RPMI7951 (cell line): ENCODE measurements at regions not wholly inside any gene's neighbourhood (a gene's known extent, or its start where the extent isn't known, plus 50 kb on each side); places are given as distances from the start of the nearest gene placed in this dataset.

Experiments used
- DNase-seq: peaks from one replicate; pipeline ENCODE4 v3.0.0-alpha.2; 2012; ENCODE audit warnings: low read depth

DNA sequence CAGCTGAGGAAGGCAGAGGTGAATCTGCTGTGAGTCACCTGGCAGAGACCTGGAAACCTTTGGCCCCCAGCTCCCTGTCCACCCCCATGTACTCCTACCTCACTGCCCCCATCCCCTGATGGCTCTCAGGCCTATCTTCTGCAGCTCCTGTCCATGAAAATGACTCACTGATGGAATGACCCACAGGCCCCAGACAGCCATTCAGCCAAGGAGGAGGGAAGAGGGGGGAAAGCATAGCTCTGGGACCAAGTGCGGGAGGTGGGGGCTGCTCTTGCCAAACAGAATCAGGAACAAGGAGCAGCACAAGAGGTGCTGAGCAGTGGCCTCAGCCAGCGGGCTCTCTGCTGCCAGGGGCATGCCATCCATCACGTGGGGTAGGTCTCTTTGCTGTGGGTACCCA is 111.4 kb upstream of the C1QTNF9B start:
- DNase-seq, result no peak

DNA sequence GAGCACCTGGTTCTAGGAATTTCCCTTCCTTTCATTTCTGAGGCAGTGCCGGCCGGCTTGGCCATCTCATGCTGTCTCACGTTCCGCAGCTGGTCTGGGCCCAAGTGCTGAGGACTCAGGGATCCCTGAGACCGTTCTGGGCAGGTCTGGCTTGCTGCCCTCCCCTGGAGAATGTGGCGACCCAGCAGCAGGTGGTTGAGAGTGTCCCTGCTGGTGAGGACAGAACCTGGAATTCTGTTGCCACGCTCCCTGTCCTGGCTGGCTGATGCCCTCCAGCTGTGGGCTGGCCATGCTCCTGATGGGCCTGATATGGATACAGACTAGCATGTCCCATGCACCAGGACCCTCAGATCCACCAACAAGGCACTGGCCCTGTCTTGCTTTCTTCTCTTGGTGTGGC is 114.0 kb upstream of the C1QTNF9B start:
- DNase-seq, result no peak

DNA sequence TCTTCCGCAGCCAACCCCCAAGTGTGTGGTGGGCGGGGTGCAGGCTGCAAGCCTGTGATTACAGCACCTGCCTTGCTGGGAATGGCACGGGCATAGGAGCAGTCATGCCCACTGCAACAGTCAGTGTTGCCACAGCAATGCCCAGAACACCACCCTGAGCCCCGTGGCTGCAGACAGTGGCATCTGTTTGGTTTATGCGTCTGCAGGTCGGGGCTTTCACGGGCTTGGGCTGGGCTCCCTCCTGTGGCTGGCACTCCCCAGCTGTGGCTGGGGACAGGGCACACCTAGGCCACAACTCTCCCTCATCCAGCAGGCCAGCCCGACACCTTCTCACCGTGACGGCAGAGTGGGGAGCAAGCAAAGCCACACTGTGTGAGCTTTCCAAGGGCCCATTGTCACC is 115.3 kb upstream of the C1QTNF9B start:
- no peak for DNase-seq

DNA sequence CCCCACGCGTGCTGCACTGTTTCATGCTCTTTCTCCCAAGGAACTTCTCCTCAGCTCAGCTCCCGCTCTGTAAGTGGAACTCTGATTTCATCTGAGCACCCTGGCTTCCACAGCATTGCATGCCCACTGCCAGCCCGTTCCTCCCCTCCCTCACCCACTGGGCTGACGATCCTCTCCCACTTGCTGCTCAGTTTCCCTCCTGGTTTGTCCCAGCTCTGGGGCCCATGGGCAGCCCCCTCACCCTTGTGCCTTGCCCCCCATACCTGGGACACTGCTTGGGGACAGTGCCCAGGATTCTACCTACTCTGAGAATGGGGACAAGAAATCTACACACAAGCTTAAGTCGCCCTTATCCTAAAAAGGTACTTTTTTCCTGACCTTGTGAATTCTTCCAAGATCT is 115.9 kb upstream of the C1QTNF9B start:
- DNase-seq, result no peak

DNA sequence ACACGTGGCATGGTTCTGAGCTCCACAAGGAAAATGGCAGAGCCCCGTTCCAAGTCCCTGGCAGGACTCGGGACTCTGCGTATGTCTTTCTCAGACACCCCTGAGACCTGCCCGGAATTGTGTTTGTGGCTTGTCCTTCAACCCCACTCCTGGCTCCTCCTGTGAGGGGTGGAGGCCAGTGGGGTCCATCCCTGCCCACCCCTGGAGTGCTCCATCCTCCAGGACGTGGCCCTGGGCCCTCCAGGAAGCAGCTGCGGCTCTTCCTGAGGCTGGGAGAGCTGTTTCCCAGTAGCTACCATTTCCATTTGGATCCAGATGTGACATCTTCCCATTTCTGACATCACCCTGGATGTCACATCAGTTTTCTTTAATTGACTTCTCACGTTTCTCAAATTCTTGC is 118.7 kb upstream of the C1QTNF9B start:
- DNase-seq, result no peak

DNA sequence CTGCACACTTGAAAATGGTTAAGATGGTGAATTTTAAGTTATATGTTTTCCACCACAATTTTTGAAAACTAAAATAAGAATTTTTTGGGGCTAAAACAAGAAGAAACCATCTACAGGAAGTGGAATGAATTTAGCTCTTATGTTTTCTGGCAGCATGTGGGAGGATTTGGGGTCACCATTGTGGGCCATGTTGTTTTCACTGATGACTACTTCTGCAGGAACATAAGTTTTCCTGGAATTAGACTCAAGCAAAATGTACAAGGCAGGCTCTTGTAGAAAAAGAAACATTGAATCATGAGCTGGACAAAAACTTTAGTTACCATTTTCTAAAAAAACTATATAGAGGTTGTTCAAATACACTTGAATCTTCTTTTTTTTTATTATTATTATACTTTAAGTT is 125.3 kb upstream of the C1QTNF9B start:
- DNase-seq, result no peak

DNA sequence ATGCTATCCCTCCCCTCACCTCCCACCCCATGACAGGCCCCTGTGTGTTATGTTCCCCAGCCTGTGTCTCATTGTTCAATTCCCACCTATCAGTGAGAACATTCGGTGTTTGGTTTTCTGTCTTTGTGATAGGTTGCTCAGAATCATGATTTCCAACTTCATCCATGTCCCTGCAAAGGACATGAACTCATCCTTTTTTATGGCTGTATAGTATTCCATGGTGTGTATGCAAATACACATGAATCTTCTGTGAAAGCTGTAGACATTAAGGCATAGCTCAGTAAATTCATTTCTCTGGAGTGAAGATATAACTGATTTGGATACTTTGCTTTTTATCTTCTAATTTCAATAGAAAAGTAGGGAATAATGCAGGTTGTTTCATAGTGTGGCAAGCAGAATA is 125.8 kb upstream of the C1QTNF9B start:
- DNase-seq, result no peak

DNA sequence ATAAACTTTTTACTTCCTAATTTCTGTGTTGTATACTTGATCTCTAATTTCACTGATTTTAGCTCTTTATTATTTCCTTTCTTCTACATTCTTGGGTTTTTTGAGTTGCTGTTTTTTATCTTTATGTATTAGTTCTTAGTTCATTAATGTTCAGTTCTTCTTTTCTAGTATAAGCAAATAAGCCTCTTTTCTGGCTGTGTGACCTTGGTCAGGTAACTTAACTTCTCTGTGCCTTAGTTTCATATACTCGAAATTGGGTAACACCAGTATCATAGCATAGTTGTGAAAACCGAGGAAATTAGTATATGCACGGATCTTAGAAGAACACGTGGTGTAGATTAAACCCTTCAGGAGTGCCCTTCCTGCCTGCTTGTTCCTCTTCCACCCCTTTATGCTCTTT is 130.2 kb upstream of the C1QTNF9B start:
- DNase-seq, result no peak

DNA sequence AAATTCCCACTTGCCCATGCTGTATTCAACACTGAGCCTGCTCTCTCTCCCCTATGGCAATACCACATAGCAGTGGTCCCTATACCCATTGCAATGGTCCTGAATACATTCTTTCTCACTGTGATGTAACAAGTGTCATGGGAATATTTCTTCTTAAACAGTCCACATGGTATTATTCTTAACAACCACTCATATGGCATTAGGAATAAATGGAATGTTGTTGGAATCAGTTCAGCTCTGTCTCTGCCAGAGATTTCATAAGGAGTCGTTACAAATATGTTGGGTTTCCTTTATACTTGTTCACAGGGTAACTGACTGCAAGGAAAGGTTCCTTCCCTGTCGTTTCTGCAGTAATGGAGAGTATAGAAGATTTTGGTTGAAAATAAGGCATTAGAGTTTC is 128.3 kb upstream of the SPATA13 start:
- peak; percentile 21 for DNase-seq

DNA sequence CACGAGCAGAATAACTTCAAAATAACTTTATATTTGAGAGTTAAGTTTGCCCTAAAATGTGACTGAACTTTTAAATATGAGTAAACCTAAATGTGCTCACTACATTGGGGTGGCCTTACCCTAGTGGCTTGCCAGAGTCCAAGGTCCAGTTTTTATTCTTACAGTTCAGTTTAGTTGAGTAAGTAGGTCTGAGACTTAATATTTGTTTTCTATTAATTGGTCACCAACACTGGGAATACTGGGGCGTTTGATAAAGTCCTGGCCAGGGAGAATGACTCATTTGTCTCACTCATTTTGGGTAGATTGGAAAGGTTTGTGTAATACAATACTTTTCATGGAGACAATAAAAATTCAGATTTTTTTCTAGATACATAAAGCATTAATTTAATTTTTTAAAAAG is 127.8 kb upstream of the SPATA13 start:
- DNase-seq, result no peak

DNA sequence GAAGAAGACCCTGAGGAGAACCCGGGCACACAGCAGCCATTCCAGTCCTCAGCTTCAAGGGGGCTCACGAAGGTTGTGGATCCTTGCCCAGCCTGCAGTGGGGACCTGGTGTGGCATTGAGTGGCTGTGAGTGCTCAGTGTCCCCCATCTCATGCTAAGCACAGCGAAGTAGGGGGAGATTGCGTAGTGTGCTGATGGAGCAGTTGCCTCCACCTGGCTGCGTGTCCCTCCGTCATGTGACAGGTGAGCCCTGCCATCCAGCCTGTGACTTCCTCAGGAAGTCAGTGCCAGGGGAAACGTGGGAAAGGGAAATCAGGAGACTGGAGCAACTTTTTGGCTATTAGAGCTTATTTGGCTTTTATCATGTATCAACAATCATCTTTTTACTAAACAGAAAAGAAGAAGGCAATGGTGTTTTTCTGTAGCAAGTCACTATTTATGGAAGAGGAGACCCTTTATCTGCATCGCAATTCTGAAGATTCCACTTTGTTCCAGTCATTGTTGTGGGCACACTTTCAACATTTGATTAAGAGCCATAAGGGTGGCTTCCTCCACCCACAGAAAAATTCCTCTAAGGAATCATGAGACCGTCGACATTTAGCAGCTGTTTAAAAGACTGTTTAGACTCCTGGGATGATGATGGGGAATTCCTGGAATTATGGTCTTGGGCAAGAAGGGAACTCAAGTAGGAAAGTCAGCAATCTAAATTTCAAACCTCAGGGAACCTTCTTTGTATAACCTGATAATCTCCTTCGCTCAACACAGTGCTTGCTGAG is 126.8 kb upstream of the SPATA13 start:
- peak; percentile 53 for DNase-seq

DNA sequence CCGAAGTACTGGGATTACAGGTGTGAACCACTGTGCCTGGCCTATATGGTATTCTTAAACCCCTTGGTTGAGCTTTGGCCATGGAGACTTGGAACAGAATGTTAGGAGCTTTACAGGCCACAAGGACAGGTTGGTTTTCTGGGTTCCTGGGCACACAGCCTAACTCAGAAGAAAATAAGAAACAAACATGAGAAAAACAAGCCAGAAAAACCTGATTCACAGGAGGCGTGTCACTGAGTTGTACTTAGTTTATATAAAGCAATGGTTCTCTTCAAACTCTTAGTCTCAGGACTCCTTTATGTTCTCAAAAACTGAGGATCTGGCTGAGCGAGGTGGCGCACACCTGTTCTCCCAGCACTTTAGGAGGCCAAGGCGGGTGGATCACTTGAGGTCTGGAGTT is 125.1 kb upstream of the SPATA13 start:
- DNase-seq, result no peak

DNA sequence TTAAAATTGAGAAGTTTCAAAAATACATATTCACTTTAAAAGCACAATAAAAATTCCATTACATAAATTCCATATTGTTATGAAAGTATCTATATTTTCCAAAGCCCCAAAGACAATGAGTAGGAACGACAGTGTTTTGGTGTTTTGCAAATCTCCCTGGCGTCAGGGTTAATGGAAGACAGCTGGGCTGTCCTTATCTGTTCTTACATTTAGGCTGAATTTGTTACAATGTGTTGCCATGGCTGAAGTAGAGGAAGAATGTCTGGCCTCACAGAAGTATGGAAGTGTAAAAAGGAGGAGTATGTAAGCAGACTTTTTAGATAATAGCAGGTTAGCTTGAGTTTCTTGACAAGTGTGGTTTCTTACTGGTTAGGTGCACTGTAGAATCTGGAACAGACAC is 124.4 kb upstream of the SPATA13 start:
- DNase-seq, result no peak

DNA sequence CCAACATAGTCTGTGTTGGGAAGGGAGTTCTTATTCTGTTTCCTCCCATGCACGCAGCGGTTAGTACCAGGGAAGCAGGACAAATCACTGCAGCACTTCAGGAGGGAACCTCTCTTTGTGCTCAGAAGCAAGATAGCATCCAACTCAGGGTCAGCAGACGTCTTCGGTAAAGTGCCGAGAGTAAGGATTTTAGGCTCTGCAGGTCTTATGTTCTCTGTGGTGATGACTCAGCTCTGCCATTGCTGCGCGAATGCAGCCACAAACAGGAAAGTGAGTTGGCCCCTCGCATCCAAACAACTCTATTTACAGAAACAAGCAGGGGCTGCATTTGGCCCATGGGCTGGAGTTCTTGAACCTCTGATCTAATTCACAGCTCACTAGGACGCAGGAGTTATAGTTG is 122.1 kb upstream of the SPATA13 start:
- DNase-seq, result peak; percentile 60

DNA sequence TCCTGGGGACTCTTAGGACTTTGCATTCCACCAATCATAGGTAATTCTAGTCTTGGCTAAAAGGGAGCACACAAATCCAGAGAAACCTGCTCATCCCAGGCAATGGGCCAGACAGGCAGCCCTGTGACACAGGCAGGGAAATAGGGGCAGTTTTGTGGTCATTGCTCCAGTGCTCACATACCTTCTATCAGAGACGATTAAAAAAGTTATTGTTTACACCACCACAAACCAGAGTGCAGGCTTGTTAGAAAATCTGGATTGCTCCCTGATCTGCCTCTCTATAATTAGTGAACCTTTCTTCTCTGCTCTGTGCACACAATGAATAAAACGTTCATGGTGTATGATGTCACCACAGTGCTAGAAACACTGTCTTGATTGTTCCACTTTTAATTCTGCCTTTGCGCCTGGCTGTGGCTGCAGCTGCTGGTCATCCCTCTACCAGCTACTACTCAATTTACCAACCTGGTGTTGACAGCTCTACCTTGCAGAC is 121.6 kb upstream of the SPATA13 start:
- peak; percentile 46 for DNase-seq

DNA sequence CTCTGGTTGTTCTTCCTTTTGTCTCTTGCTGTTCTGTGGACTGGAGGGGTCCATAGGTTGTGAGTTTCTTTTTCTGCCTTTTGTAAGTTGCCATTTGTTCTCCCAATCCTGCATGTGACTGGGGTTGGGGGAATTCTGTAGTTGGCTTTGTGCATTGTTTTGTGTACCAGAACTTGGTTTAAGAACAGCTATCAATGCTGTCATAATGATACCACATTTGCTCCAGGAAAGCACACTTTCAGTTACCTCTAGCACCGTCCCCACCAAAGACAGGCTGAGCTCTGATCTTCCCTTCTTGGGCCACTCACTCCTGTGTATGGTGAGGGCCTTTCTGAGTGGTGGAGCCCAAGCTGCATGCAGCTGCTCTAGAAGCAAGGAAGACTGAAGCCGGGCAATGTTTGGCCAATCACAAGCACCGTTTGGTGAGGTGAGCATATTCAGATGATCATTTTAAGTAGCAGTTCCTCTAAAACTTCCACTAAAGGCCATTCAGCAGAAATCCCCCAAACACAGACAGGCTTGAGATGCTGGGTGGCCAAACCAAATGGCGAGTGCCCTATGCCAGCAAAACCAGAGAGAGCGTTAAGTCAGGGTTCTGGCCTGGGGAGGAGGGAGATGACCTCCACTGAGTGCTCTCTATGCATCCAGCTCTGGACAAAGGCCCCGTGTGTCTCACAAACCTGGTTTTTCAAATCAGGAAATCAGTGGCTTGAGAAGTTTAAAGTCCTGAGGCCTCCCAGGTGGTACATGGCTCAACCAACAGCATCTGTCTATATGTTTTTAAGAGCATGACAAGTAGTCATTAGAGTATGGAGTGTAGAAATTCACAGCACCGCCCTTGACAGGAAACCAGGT is 120.7 kb upstream of the SPATA13 start:
- DNase-seq, result no peak

DNA sequence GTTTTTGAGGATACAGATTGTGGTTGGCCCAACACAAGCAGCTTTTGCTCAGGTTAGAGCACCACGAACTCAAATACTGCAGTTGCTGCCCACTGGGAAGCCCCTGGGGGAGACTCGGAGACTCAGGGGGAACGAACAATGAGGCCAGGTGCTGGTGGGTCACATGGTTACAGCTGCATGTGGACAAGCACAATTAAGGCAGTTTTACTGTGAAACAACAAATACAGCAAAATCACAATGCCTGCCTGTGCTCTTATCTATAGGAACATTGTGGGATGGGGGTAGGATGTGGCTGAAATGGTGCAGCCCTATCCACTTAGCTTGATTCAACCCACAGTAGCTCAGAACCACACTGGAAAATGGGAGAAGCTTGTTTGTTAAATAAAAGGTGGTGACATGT is 119.7 kb upstream of the SPATA13 start:
- no peak for DNase-seq

DNA sequence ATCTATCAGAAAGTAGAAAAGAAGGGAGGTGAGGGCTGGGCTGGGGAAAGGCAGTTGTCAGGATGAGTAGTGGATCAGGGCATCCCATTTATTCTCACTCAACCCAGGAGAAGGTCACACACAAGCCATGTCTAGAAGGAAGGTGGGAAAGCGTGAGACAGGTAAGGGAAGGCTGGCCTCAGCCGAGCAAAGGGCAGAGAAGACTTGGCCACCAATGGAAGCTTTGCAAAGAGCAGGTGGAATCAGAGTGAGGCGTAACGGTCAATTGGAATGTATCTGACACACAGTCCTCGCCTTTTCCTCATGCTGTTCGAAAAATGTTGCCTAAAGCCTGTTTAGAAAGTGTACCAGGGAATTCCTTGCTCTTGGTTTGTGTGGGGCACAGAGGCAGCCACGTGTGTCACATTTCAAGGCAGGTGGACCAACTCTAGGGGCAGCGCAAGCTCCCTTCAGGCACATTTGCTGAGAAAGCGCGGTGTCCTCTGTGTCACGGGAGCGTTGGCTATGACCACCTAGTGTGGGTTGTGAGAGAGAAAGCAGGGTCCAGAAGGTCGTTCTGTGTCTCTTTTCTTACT is 118.8 kb upstream of the SPATA13 start:
- DNase-seq, result no peak

DNA sequence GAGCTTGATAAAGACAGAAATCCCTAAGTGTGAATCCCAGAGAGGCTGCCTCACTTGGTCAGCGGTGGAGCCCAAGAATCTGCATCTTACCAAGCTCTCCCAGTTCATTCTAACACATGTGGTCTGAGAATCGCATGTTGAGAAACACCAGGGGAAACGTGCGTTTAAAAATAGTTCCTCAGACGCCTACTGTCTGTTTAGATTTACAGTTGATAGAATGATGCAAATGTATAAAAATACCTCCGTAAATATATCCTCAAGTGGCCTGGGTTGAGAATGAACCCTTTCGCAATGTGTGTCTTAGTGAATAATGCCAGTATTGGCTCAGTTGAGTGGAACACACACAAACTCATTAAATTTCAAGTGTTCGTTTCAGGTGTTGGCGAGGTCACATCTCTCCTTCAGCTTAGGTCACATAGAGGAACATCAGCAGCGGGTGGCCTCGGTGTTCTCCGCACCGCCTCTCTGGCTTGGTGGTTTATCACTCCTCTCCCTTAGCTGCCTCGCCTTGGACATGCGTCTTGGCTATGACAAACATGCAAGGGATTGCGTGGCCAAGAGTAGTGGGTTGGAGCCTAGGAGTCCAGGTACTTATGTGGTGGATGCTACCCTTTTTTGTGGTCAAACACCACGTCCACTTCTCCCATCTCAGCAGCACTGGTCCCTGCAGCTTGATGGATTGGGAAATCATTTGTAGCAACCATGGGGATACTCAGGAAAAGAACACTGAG is 117.6 kb upstream of the SPATA13 start:
- DNase-seq, result no peak

DNA sequence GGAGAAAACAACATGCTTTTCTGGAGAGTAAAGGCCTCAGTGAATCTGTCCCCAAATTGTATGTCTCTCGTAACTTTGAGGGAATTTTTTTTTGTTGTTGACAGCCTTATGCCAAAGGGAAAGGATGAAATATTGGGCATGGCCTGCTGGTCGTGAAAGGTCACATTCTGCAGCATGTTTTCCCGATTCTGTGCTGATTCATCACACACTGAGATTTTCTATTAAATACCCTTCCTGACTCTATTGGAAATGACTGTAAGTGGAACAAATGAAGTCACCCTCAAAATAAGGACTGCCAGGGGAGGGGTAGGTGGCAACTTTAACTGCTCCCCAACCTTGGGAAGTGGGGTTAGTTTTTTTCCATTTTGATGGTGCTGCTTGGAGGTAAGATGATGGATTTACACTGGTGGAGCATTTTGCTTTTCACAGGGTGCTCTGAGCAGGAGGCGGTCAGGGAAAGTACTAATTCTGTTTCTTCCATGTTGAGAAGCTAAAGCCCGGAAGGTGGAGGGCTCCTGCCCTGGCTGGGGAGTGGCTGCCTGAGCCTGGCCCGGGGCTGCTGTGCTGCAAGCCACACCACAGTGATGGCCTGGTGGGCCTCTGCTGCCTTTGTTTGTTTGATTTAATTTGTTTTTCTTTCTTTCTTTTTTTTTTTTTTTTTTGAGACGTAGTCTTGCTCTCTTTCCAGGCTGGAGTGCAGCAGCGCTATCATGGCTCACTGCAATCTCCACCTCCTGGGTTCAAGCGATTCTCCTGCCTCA is 116.8 kb upstream of the SPATA13 start:
- no peak for DNase-seq

DNA sequence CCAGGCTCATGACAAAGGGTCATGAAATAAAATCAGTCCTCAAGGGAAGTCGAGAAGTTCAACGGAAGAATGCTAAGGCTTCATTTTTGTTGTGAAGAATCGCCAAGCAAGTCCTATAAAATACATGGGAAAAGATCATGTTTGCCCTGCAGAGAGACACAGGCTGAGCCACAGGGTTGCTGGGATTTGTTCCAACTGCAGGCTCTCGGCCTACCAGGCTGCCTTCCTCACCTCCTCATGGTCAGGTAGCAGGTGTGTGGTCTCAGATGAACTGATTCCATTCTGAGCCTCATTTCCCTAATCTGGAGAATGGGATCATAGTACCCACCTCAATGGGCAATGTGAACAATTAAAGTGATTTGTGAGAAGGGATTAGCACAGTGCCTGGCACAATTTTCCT is 114.9 kb upstream of the SPATA13 start:
- DNase-seq, result no peak
